Stimulated activated CD8-positive, alpha-beta memory T cell treated with anti-CD3 and anti-CD28 coated beads, Interleukin-7, amount 100 ng/mL, for 24 hours (primary cell): ENCODE measurements at regions not wholly inside any gene's neighbourhood (a gene's known extent, or its start where the extent isn't known, plus 50 kb on each side); places are given as distances from the start of the nearest gene placed in this dataset.
"Not testable (repeated sequence)": the region's sequence is repeated elsewhere in the genome, so short reads cannot be mapped to it uniquely, and the experiment has no call there.

ENCODE experiments used
- DNase-seq: peaks from one replicate; pipeline ENCODE4 v3.0.0-alpha.2; 2020; ENCODE audit warnings: low read depth

- DNase-seq: no peak
These were observed 142.3 kb downstream of the IRX5 start for GRCh38 chr16:55072976-55073375.

GRCh38 chr16:55073830-55074229 is 143.2 kb downstream of the IRX5 start:
- DNase-seq: no peak

GRCh38 chr16:55075208-55075607 is 144.5 kb downstream of the IRX5 start:
- DNase-seq: not testable (repeated sequence)

- no peak for DNase-seq
These were observed 145.4 kb downstream of the IRX5 start for GRCh38 chr16:55076053-55076452.

GRCh38 chr16:55077266-55077665 is 146.6 kb downstream of the IRX5 start:
- no peak for DNase-seq

GRCh38 chr16:55078153-55078552 is 147.5 kb downstream of the IRX5 start:
- DNase-seq: no peak

- DNase-seq: no peak
These were observed 148.2 kb downstream of the IRX5 start for GRCh38 chr16:55078699-55079410.

GRCh38 chr16:55081622-55082590 is 151.2 kb downstream of the IRX5 start:
- DNase-seq: no peak

- no peak for DNase-seq
These were observed 151.9 kb downstream of the IRX5 start for GRCh38 chr16:55082591-55082976.

GRCh38 chr16:55083052-55083451 is 152.4 kb downstream of the IRX5 start:
- no peak for DNase-seq

GRCh38 chr16:55088098-55088497 is 157.4 kb downstream of the IRX5 start:
- no peak for DNase-seq

- no peak for DNase-seq
These were observed 158.9 kb downstream of the IRX5 start for GRCh38 chr16:55089600-55089999.

GRCh38 chr16:55091213-55091870 is 160.7 kb downstream of the IRX5 start:
- DNase-seq: no peak

GRCh38 chr16:55091871-55092230 is 161.2 kb downstream of the IRX5 start:
- DNase-seq: no peak

GRCh38 chr16:55100100-55100499 is 169.4 kb downstream of the IRX5 start:
- DNase-seq: no peak

- DNase-seq: no peak
These were observed 170.4 kb downstream of the IRX5 start for GRCh38 chr16:55101026-55101425.

- no peak for DNase-seq
These were observed 171.4 kb downstream of the IRX5 start for GRCh38 chr16:55102077-55102476.

GRCh38 chr16:55102531-55102930 is 171.9 kb downstream of the IRX5 start:
- DNase-seq: no peak

GRCh38 chr16:55107851-55108250 is 177.2 kb downstream of the IRX5 start:
- no peak for DNase-seq

GRCh38 chr16:55113210-55113609 is 182.5 kb downstream of the IRX5 start:
- no peak for DNase-seq

- DNase-seq: no peak
These were observed 184.8 kb downstream of the IRX5 start for GRCh38 chr16:55115506-55115905.

GRCh38 chr16:55116165-55116920 is 185.7 kb downstream of the IRX5 start:
- no peak for DNase-seq
